Vagina (tissue), 2 donors: ENCODE measurements at regions not wholly inside any gene's neighbourhood (a gene's known extent, or its start where the extent isn't known, plus 50 kb on each side); places are given as distances from the start of the nearest gene placed in this dataset.

Experiments used
- POLR2A ChIP-seq, 2 donors: fragments of 450-650 bp; IDR thresholded peaks; one replicate each; pipeline ENCODE4 v1.6.1; 2017; ENCODE audit warnings: antibody characterized with exemption in 2 of 2, mild to moderate bottlenecking in 2 of 2, moderate library complexity in 2 of 2
- POLR2AphosphoS5 ChIP-seq, 2 donors: sonication (generic); formaldehyde crosslinking; IDR thresholded peaks; one replicate each; pipeline ENCODE4 v1.9.0; 2017; ENCODE audit warnings: antibody characterized with exemption in 2 of 2, mild to moderate bottlenecking in 2 of 2, low read depth in 1 of 2; ENCODE audit not compliant: insufficient read depth in 1 of 2
- TF ChIP-seq, protein P1 (sequence below), 3 experiments: fragments of 450-650 bp in 2 of 3; fragments of 200-600 bp in 1 of 3; sonication (generic) in 1 of 3; IDR thresholded peaks; one replicate each; pipeline ENCODE4 v1.5.1; 2017 to 2019; ENCODE audit warnings: antibody characterized with exemption in 3 of 3, mild to moderate bottlenecking in 2 of 3, moderate library complexity in 2 of 3

DNA sequence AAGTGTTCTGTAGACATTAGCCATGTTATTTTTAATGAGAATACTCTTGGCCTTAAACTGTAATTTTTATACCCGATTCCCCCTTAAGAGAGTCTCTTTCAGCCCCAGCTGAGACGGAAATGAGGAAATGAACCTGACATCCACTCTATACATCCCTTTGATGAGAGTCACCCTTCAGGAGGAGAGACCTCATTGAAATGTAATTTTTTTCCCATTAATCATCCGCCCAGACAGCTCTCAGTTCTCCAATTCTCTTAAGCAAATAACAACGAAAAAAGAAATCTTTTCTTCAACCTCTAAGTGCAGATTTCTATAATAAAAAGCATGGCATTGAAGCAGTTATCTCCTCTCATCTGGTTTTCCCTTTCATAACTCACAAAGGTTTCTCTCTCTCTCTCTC lies 243.8 kb upstream of the PMEPA1 start:
- TF ChIP-seq, protein P1, sequence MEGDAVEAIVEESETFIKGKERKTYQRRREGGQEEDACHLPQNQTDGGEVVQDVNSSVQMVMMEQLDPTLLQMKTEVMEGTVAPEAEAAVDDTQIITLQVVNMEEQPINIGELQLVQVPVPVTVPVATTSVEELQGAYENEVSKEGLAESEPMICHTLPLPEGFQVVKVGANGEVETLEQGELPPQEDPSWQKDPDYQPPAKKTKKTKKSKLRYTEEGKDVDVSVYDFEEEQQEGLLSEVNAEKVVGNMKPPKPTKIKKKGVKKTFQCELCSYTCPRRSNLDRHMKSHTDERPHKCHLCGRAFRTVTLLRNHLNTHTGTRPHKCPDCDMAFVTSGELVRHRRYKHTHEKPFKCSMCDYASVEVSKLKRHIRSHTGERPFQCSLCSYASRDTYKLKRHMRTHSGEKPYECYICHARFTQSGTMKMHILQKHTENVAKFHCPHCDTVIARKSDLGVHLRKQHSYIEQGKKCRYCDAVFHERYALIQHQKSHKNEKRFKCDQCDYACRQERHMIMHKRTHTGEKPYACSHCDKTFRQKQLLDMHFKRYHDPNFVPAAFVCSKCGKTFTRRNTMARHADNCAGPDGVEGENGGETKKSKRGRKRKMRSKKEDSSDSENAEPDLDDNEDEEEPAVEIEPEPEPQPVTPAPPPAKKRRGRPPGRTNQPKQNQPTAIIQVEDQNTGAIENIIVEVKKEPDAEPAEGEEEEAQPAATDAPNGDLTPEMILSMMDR (IDR thresholded peaks at IDR 0.05): no peak
- TF ChIP-seq POLR2AphosphoS5 (IDR thresholded peaks at IDR 0.05; ENCODE audit: insufficient read depth in 1 of 2, low read depth in 1 of 2) (no peak), POLR2A (IDR thresholded peaks at IDR 0.05) (no peak)
